ENCODE measurements at regions not wholly inside any gene's neighbourhood (a gene's known extent, or its start where the extent isn't known, plus 50 kb on each side); places are given as distances from the start of the nearest gene placed in this dataset.
"Not testable (repeated sequence)": the region's sequence is repeated elsewhere in the genome, so short reads cannot be mapped to it uniquely, and the experiment has no call there.

DNA sequence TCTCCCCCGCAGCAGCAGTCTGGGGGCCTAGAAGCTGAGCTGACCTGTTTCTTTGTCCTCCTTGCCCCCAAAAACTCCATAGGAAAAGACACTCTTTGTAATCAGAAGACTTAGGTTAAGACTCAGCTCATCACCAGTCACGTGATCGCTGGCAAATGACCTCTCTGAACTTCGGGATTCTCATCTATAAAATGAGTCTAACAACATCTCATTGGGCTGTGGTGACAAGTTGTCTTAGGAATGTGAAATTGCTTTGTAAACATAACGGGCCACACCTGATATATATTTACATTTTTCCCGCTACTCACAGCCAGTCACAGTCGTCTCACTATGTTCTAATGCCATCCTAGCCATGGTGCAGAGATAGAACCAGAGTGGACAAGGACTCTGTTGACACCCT is 86.0 kb upstream of the LHX1 start:
- DNase-seq (no peak), FAIRE-seq (no peak)
- H3K4me3 ChIP-seq (ENCODE audit: low read length in 3 of 3): no peak overlapping the region
- H3K27ac ChIP-seq (ENCODE audit: low read depth in 2 of 2, low read length in 2 of 2): no peak overlapping the region
- TF ChIP-seq, protein P1, sequence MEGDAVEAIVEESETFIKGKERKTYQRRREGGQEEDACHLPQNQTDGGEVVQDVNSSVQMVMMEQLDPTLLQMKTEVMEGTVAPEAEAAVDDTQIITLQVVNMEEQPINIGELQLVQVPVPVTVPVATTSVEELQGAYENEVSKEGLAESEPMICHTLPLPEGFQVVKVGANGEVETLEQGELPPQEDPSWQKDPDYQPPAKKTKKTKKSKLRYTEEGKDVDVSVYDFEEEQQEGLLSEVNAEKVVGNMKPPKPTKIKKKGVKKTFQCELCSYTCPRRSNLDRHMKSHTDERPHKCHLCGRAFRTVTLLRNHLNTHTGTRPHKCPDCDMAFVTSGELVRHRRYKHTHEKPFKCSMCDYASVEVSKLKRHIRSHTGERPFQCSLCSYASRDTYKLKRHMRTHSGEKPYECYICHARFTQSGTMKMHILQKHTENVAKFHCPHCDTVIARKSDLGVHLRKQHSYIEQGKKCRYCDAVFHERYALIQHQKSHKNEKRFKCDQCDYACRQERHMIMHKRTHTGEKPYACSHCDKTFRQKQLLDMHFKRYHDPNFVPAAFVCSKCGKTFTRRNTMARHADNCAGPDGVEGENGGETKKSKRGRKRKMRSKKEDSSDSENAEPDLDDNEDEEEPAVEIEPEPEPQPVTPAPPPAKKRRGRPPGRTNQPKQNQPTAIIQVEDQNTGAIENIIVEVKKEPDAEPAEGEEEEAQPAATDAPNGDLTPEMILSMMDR (IDR thresholded peaks at IDR 0.05; ENCODE audit: borderline replicate concordance, extremely low read depth, insufficient read depth): no peak
- no peaks in the 10 kb centered on the region for H3K27me3 ChIP-seq (ENCODE audit: control insufficient read depth, insufficient read depth, low read length)
- H3K9me3 ChIP-seq (ENCODE audit: control insufficient read depth in 2 of 3, insufficient read depth in 1 of 3, low read length in 3 of 3): no peaks in the 10 kb centered on the region
- intact Hi-C loops (cut with DNase I): no loop called here
- H3K36me3 ChIP-seq (ENCODE audit: control insufficient read depth in 2 of 3, insufficient read depth in 3 of 3, low read length in 3 of 3): no peaks in the 10 kb centered on the region
- peaks cover 0 to 3% (median 0%) of the 10 kb centered on the region in 3 donors for H3K4me1 ChIP-seq (ENCODE audit: control insufficient read depth in 2 of 3, insufficient read depth in 2 of 3, low read depth in 1 of 3, low read length in 3 of 3)
- no peak overlapping the region for H3K9ac ChIP-seq (ENCODE audit: low read length in 3 of 3)

DNA sequence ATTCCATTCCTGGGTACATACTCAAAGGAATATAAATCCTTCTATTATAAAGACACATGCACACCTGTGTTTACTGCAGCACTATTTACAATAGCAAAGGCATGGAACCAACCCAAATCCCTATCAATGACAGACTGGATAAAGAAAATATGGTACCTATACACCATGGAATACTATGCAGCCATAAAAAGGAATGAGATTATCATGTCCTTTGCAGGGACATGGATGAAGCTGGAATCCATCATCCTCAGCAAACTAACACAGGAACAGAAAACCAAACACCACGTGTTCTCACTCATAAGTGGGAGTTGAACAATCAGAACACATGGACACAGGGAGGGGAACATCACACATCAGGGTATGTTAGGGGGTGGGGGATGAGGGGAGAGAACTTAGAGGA is 84.8 kb upstream of the LHX1 start:
- H3K4me1 ChIP-seq (ENCODE audit: control insufficient read depth in 2 of 3, insufficient read depth in 2 of 3, low read depth in 1 of 3, low read length in 3 of 3); H3K4me3 ChIP-seq (ENCODE audit: low read length in 3 of 3); FAIRE-seq; H3K27ac ChIP-seq (ENCODE audit: low read depth in 2 of 2, low read length in 2 of 2); H3K27me3 ChIP-seq (ENCODE audit: control insufficient read depth, insufficient read depth, low read length); intact Hi-C loops (cut with DNase I); H3K9me3 ChIP-seq (ENCODE audit: control insufficient read depth in 2 of 3, insufficient read depth in 1 of 3, low read length in 3 of 3); H3K36me3 ChIP-seq (ENCODE audit: control insufficient read depth in 2 of 3, insufficient read depth in 3 of 3, low read length in 3 of 3); H3K9ac ChIP-seq (ENCODE audit: low read length in 3 of 3); DNase-seq: not testable (repeated sequence)

DNA sequence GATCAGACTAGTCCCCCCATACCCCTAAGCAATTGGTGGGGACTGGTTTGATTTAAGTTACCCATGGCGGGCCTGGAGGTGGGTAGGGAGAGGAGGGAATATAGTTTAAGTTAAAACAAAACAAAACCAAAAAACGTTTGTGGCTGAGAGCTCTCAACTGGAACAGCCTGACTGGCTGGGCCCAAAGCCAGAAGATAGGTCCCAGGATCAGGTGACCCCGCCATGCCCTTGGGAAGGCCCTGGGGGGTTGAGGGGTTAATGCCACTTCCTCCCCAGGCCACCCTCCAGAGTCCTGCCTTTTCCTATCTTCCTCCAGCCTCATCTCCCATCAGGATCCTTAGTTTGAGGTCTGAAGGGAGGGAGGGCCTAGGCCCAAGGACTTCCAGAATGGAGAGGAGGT is 82.3 kb upstream of the LHX1 start:
- intact Hi-C loops (cut with DNase I): no loop called here
- no peaks in the 10 kb centered on the region for H3K36me3 ChIP-seq (ENCODE audit: control insufficient read depth in 2 of 3, insufficient read depth in 3 of 3, low read length in 3 of 3)
- H3K9me3 ChIP-seq (ENCODE audit: control insufficient read depth in 2 of 3, insufficient read depth in 1 of 3, low read length in 3 of 3): no peaks in the 10 kb centered on the region
- peaks cover 0 to 3% (median 0%) of the 10 kb centered on the region in 3 donors for H3K4me1 ChIP-seq (ENCODE audit: control insufficient read depth in 2 of 3, insufficient read depth in 2 of 3, low read depth in 1 of 3, low read length in 3 of 3)
- H3K4me3 ChIP-seq (ENCODE audit: low read length in 3 of 3): no peak overlapping the region
- FAIRE-seq (no peak), DNase-seq (no peak)
- TF ChIP-seq, protein P1 (IDR thresholded peaks at IDR 0.05; ENCODE audit: borderline replicate concordance, extremely low read depth, insufficient read depth): no peak
- no peaks in the 10 kb centered on the region for H3K27me3 ChIP-seq (ENCODE audit: control insufficient read depth, insufficient read depth, low read length)
- H3K9ac ChIP-seq (ENCODE audit: low read length in 3 of 3): no peak overlapping the region
- no peak overlapping the region for H3K27ac ChIP-seq (ENCODE audit: low read depth in 2 of 2, low read length in 2 of 2)

DNA sequence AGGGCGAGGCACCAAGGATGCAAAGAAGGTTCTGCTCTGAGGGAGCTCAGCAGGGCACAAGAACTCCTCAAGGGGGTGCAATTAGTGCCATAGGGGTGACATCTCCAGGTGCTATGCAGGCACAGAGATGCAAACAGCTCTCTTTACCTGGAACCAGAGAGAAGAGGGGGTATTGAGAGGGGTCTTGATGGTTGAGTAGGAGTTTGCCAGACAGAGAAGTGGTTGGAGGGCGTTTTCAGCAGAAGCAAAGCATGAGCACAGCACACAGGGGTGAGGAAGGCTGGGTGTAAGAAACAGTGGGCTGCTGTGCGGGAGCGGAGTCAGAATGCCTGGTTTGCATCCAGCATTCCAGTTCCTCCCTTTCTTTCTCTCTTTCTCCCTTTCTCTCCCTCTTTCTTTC is 81.8 kb upstream of the LHX1 start:
- Histone ChIP-seq H3K36me3 (ENCODE audit: control insufficient read depth in 2 of 3, insufficient read depth in 3 of 3, low read length in 3 of 3) (no peaks in the 10 kb centered on the region), H3K27ac (ENCODE audit: low read depth in 2 of 2, low read length in 2 of 2) (no peak overlapping the region), H3K9ac (ENCODE audit: low read length in 3 of 3) (no peak overlapping the region), H3K9me3 (ENCODE audit: control insufficient read depth in 2 of 3, insufficient read depth in 1 of 3, low read length in 3 of 3) (no peaks in the 10 kb centered on the region), H3K4me3 (ENCODE audit: low read length in 3 of 3) (no peak overlapping the region), H3K4me1 (ENCODE audit: control insufficient read depth in 2 of 3, insufficient read depth in 2 of 3, low read depth in 1 of 3, low read length in 3 of 3) (peaks cover 0 to 3% (median 0%) of the 10 kb centered on the region in 3 donors), H3K27me3 (ENCODE audit: control insufficient read depth, insufficient read depth, low read length) (no peaks in the 10 kb centered on the region)
- TF ChIP-seq, protein P1 (IDR thresholded peaks at IDR 0.05; ENCODE audit: borderline replicate concordance, extremely low read depth, insufficient read depth): no peak
- DNase-seq (no peak), FAIRE-seq (no peak)
- intact Hi-C loops (cut with DNase I): no loop called here

All from kidney (tissue), 13 donors.